ENCODE measurements at regions not wholly inside any gene's neighbourhood (a gene's known extent, or its start where the extent isn't known, plus 50 kb on each side); places are given as distances from the start of the nearest gene placed in this dataset.

GRCh38 chr3:181410870-181411269 lies 300.9 kb upstream of the SOX2 start:
- no peak for ATAC-seq
- no peaks in the 10 kb centered on the region for H3K36me3 ChIP-seq (ENCODE audit: low read depth)
- intact Hi-C loops (cut with DNase I, micrococcal nuclease): no loop called here
- no peak for DNase-seq
- no peak for TF ChIP-seq CTCF (IDR thresholded peaks at IDR 0.05)
- no peak overlapping the region for H3K4me3 ChIP-seq
- no peaks in the 10 kb centered on the region for H3K9me3 ChIP-seq
- H3K4me1 ChIP-seq (ENCODE audit: low read depth): no peaks in the 10 kb centered on the region

GRCh38 chr3:181403876-181404660 lies 307.7 kb upstream of the SOX2 start:
- DNase-seq (peak in 1 of 3 donors; percentile 2), ATAC-seq (peak; percentile 79)
- intact Hi-C loops (cut with DNase I, micrococcal nuclease): no loop called here
- Histone ChIP-seq H3K36me3 (ENCODE audit: low read depth) (no peaks in the 10 kb centered on the region), H3K4me1 (ENCODE audit: low read depth) (peaks cover 7% of the 10 kb centered on the region), H3K4me3 (no peak overlapping the region), H3K9me3 (no peaks in the 10 kb centered on the region)
- no peak for TF ChIP-seq CTCF (IDR thresholded peaks at IDR 0.05)

- no peaks in the 10 kb centered on the region for H3K36me3 ChIP-seq (ENCODE audit: low read depth)
- H3K9me3 ChIP-seq: no peaks in the 10 kb centered on the region
- no peak overlapping the region for H3K4me3 ChIP-seq
- peaks cover 7% of the 10 kb centered on the region for H3K4me1 ChIP-seq (ENCODE audit: low read depth)
- ATAC-seq (peak; percentile 96), DNase-seq (peak in 1 of 3 donors; percentile 61)
- no peak for TF ChIP-seq CTCF (IDR thresholded peaks at IDR 0.05)
- intact Hi-C loops (cut with DNase I, micrococcal nuclease): no loop called here
Measured at GRCh38 chr3:181402347-181402746, 309.4 kb upstream of the SOX2 start.

DNA sequence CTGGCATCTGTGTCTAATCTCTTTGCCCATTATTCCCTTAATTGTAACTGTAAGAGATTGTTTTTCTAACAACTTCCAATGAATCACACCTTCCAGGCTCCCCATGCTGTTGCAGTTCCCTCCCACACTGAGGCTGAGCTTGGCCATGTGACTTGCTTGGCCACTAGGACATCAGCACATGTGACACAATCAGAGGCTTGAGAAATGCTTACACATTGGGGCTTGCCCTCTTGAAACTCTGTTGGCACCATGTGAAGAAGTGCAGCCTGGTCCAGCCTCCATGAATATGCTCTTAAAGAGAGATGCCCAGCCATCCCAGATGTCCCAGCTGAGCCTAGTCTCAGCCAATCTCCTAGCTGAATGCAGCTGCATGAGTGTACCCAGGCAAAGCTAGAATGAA lies 326.8 kb upstream of the SOX2 start:
- Histone ChIP-seq H3K4me1 (ENCODE audit: low read depth) (no peaks in the 10 kb centered on the region), H3K4me3 (no peak overlapping the region), H3K9me3 (peaks cover 1% of the 10 kb centered on the region), H3K36me3 (ENCODE audit: low read depth) (no peaks in the 10 kb centered on the region)
- DNase-seq (no peak), ATAC-seq (no peak)
- no peak for TF ChIP-seq CTCF (IDR thresholded peaks at IDR 0.05)
- intact Hi-C loops (cut with DNase I, micrococcal nuclease): no loop called here

DNA sequence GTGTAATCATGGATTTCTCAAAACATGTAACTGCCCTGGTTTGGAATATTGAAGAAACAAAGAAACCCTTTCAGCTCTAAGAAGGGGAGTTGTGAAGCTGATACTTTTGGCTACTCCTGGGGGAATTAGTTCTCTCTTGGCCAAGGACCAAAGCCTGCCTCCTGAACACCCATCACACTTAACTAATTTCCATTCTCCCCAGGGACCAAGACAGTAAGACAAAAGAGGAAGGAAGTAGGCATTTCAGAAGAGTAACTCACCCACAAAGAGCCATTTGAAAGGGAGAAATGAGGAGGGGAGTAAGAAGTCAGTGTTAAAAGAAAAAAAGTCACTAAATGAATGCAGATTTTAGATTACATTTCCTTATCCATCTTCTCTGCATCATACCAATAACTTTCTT lies 328.0 kb upstream of the SOX2 start:
- intact Hi-C loops (cut with DNase I, micrococcal nuclease): no loop called here
- no peaks in the 10 kb centered on the region for H3K36me3 ChIP-seq (ENCODE audit: low read depth)
- H3K4me3 ChIP-seq: no peak overlapping the region
- H3K9me3 ChIP-seq: no peaks in the 10 kb centered on the region
- no peaks in the 10 kb centered on the region for H3K4me1 ChIP-seq (ENCODE audit: low read depth)
- no peak for TF ChIP-seq CTCF (IDR thresholded peaks at IDR 0.05)
- no peak for DNase-seq
- ATAC-seq: no peak

Data from mucosa of descending colon (tissue), 3 donors.